Activated CD8-positive, alpha-beta T cell treated with anti-CD3 and anti-CD28 coated beads, Interleukin-2, amount 10 ng/mL, durations not matched to agents 7 days and 5 days (primary cell): ENCODE measurements at regions not wholly inside any gene's neighbourhood (a gene's known extent, or its start where the extent isn't known, plus 50 kb on each side); places are given as distances from the start of the nearest gene placed in this dataset.

Experiments used
- ATAC-seq: fragments of 150-1000 bp; cut with Tn5 transposase; one replicate; pipeline ENCODE4 v1.10.0; 2021; ENCODE audit warnings: moderate library complexity
- CTCF ChIA-PET: fragments of 350-600 bp; sonication (Branson Sonifier 250); formaldehyde crosslinking; loops from one replicate; lab custom pipeline; 2021; ENCODE audit warnings: antibody characterized with exemption; lab: Charles Lee
- POLR2A ChIA-PET: fragments of 350-600 bp; sonication (Branson Sonifier 250); formaldehyde crosslinking; loops from one replicate; lab custom pipeline; 2021; ENCODE audit warnings: antibody characterized with exemption; lab: Charles Lee
- DNase-seq: peaks from one replicate; pipeline ENCODE4 v3.0.0-alpha.2; 2020
- H3K27ac Mint-ChIP-seq: one replicate; pipeline ENCODE4 v1.8.0; 2021; ENCODE audit warnings: mild to moderate bottlenecking, mixed read lengths
- H3K27me3 Mint-ChIP-seq: one replicate; pipeline ENCODE4 v1.8.0; 2021; ENCODE audit warnings: low read depth, mixed read lengths
- H3K36me3 Mint-ChIP-seq: one replicate; pipeline ENCODE4 v1.8.0; 2021; ENCODE audit warnings: low read depth, mixed read lengths
- H3K4me1 Mint-ChIP-seq: one replicate; pipeline ENCODE4 v1.8.0; 2021; ENCODE audit warnings: low read depth, mixed read lengths
- H3K4me3 Mint-ChIP-seq: one replicate; pipeline ENCODE4 v1.8.0; 2021; ENCODE audit warnings: mild to moderate bottlenecking, mixed read lengths
- H3K9me3 Mint-ChIP-seq: one replicate; pipeline ENCODE4 v1.8.0; 2022; ENCODE audit warnings: mixed read lengths; ENCODE audit not compliant: insufficient read depth

DNA sequence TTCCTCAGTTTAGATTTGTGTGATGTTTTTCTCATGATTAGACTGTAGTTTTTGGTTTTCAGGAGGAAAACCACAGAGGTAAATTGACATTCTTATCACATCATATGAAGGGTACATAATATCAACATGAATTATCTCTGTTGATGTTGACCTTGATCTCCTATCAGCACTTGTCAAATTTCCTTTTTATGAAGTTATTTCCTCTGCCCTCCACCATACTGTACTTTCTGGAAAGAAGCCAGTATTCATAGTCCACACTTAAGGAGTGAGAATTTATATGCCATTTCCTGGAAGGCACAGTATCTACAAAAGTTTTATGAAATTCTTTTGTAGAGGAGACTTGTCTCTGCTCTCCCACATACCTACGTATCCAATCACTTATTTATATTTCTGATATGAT is 807.2 kb upstream of the MBL2 start:
- H3K27ac Mint-ChIP-seq, result no peak overlapping the region
- DNase-seq (no peak), ATAC-seq (no peak)
- ChIA-PET CTCF (no interaction called here), POLR2A (no interaction called here)
- H3K9me3 Mint-ChIP-seq, result peaks cover 30% of the 10 kb centered on the region
- H3K4me1 Mint-ChIP-seq, result no peaks in the 10 kb centered on the region
- H3K27me3 Mint-ChIP-seq, result no peaks in the 10 kb centered on the region
- no peaks in the 10 kb centered on the region for H3K36me3 Mint-ChIP-seq
- no peak overlapping the region for H3K4me3 Mint-ChIP-seq

DNA sequence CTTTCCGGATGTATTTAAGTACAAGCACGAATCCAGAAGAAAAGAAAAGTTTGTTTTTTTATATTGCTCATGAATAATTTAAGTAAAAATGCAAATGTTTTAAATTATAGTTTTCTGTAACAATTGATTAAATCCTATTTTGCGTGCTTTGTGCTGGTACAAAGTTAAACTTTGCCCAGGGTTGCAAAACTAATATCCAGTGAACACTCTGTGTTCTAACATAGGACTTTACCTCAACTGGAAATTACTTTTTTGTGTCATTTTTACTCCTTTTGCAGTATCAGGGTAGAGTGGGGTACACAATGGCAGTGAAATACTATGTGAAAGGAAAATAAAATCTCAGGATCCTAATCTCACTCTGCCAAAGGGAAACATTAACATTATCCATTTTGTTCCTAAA is 801.4 kb upstream of the MBL2 start:
- CTCF ChIA-PET, result no interaction called here
- H3K27me3 Mint-ChIP-seq, result no peaks in the 10 kb centered on the region

DNA sequence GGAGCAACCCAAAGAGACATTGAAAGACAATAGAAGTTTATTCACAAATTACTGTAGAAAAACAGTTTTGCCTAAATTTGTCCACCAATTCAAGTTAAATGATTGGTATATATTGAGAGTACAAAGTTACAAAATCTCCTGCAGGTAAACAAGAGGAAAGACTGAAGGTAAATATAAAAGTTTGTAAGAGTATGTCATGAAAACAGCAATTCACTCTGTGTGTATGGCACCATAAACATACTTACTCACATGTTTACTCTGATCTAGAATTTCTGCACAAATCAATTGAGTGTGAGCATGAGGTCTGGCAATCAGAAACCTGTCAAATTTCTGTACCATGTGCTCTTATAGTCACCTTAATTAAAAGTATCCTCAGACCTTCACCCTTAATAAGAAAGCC is 800.9 kb upstream of the MBL2 start:
- Mint-ChIP-seq H3K27me3 (no peaks in the 10 kb centered on the region), H3K4me1 (no peaks in the 10 kb centered on the region), H3K36me3 (no peaks in the 10 kb centered on the region), H3K9me3 (peaks cover 15% of the 10 kb centered on the region), H3K4me3 (no peak overlapping the region), H3K27ac (no peak overlapping the region)
- ChIA-PET CTCF (no interaction called here), POLR2A (no interaction called here)
- ATAC-seq (no peak), DNase-seq (no peak)

More for the DNA sequence above, 801.4 kb upstream of the MBL2 start:
- ATAC-seq, result no peak
- Mint-ChIP-seq H3K4me1 (no peaks in the 10 kb centered on the region), H3K4me3 (no peak overlapping the region), H3K27ac (no peak overlapping the region), H3K36me3 (no peaks in the 10 kb centered on the region), H3K9me3 (peaks cover 15% of the 10 kb centered on the region)
- POLR2A ChIA-PET, result no interaction called here
- no peak for DNase-seq

DNA sequence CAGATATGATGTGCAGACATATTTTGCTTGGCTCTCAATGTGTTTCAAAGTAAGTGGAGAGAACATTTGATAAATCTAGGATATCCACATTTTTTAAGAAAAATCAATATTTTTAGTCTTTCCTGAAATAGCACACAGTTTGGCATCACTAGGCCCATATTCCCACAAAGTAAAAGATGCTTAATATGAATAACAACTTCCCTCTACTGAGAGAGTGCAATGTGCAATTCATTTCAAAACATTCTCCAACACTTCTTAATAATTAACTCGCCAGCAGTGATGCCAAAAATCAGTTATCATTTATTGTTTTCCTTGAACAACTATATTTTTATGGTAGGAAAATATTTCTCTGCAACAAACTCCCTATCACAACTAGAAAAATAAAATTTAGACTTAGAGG is 800.2 kb upstream of the MBL2 start:
- no peaks in the 10 kb centered on the region for H3K27me3 Mint-ChIP-seq
- H3K36me3 Mint-ChIP-seq, result no peaks in the 10 kb centered on the region
- ATAC-seq, result no peak
- ChIA-PET POLR2A (no interaction called here), CTCF (no interaction called here)
- no peak overlapping the region for H3K27ac Mint-ChIP-seq
- H3K9me3 Mint-ChIP-seq, result peaks cover 15% of the 10 kb centered on the region
- H3K4me3 Mint-ChIP-seq, result no peak overlapping the region
- no peak for DNase-seq
- no peaks in the 10 kb centered on the region for H3K4me1 Mint-ChIP-seq

DNA sequence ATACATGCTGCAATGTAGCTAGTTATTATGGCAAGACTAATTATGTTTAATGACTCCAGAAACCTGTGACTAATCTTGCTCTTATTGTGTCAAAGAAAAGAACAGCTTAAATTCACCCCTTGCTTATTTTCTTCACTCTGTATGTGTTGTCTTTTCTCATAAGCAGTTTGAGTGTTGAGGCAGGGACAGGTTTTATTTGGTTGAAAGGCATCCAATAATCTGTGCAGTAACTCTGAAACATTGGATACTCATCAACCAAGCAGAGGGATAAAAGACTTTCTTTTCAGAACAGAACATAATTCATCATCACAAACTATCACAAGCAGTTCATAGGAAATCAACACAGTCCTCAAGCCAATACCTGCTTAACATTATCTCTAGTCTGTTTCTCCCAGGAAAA is 797.6 kb upstream of the MBL2 start:
- DNase-seq (no peak), ATAC-seq (no peak)
- Mint-ChIP-seq H3K9me3 (peaks cover 18% of the 10 kb centered on the region), H3K4me1 (no peaks in the 10 kb centered on the region), H3K27me3 (no peaks in the 10 kb centered on the region), H3K4me3 (no peak overlapping the region), H3K27ac (no peak overlapping the region), H3K36me3 (no peaks in the 10 kb centered on the region)
- CTCF ChIA-PET, result no interaction called here
- POLR2A ChIA-PET, result no interaction called here

DNA sequence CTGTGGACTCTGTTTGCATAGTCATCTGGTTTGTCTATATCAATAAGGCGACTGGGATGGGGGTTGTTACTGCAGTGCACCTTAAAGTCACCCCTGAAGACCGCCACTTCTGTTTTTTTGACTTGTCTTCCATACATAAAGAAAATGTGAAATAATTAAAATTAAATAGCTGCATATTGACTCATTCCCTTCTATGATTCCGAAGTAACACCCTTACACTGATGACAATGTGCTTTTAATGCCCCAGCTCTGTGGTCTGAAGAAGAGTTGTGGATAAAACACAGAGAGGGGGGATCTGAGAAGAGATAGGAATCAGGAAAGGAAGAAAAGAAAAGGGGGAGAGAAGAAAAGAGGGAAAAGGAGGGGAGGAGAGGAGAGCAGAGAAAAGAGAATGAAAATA is 796.9 kb upstream of the MBL2 start:
- DNase-seq, result no peak
- H3K36me3 Mint-ChIP-seq, result no peaks in the 10 kb centered on the region
- ChIA-PET CTCF (no interaction called here), POLR2A (no interaction called here)
- H3K4me3 Mint-ChIP-seq, result no peak overlapping the region
- no peaks in the 10 kb centered on the region for H3K4me1 Mint-ChIP-seq
- no peaks in the 10 kb centered on the region for H3K27me3 Mint-ChIP-seq
- H3K27ac Mint-ChIP-seq, result no peak overlapping the region
- H3K9me3 Mint-ChIP-seq, result peaks cover 16% of the 10 kb centered on the region
- no peak for ATAC-seq

DNA sequence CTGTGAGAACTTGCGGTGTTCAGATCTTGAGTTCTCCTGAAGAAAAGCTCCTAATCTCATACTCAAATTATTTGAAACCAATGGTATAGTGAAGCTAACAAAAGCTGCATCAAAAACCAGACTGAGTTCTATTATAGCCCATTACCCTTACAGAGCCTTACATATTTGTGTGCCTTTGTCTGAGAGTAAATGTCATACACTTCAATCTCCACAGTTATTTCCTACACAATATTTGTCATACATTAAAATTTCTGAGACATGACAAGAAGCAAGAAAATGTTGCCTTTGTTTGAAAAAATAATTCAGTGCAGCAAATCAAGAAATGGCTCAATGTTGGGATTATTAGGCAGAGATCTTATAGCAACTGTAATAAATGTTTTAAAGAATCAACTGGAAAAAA is 776.1 kb upstream of the MBL2 start:
- H3K9me3 Mint-ChIP-seq, result peaks cover 3% of the 10 kb centered on the region
- H3K4me1 Mint-ChIP-seq, result no peaks in the 10 kb centered on the region
- no peak overlapping the region for H3K27ac Mint-ChIP-seq
- H3K4me3 Mint-ChIP-seq, result no peak overlapping the region
- ATAC-seq, result no peak
- CTCF ChIA-PET, result no interaction called here
- DNase-seq, result no peak
- POLR2A ChIA-PET, result no interaction called here
- H3K36me3 Mint-ChIP-seq, result no peaks in the 10 kb centered on the region
- no peaks in the 10 kb centered on the region for H3K27me3 Mint-ChIP-seq

DNA sequence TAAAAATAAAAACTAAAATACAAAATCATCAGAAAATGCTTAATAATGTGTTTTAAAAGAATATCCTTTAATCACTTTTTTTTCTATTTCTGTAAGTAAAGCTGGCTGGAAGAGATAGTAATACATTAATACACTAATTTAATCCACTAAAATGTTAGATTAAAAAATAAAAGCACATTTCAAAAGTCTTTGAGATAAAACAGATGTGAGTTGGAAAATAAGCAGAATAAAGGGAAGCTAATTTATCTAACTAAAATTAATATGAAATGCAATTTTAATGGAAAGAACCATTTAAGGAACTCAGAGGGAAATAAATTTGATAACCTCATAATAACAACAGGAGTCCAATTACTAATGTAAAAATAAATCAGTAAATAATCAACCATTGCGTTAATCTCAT is 774.8 kb upstream of the MBL2 start:
- Mint-ChIP-seq H3K4me3 (no peak overlapping the region), H3K4me1 (no peaks in the 10 kb centered on the region), H3K27ac (no peak overlapping the region), H3K27me3 (no peaks in the 10 kb centered on the region), H3K9me3 (peaks cover 3% of the 10 kb centered on the region), H3K36me3 (no peaks in the 10 kb centered on the region)
- CTCF ChIA-PET, result no interaction called here
- POLR2A ChIA-PET, result no interaction called here
- ATAC-seq (no peak), DNase-seq (no peak)

DNA sequence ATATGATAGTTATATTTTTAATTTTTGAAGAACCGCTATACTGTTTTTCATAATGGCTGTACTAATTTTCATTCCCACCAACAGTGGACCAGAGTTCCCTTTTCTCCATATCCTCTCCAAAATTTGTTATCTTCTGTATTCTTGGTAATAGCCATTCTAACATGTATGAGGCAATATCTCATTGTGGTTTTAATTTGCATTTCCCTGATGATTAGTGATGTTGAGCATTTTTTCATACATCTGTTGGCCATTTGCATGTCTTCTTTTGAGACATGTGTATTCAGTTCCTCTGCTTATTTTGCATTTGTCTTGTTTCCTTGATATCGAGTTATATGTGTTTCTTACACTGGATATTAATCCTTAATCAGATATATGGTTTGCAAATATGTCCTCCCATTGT is 770.8 kb upstream of the MBL2 start:
- Mint-ChIP-seq H3K36me3 (no peaks in the 10 kb centered on the region), H3K4me3 (no peak overlapping the region), H3K27me3 (no peaks in the 10 kb centered on the region), H3K27ac (no peak overlapping the region), H3K4me1 (no peaks in the 10 kb centered on the region), H3K9me3 (no peaks in the 10 kb centered on the region)
- no peak for DNase-seq
- ChIA-PET CTCF (no interaction called here), POLR2A (no interaction called here)
- ATAC-seq, result no peak

DNA sequence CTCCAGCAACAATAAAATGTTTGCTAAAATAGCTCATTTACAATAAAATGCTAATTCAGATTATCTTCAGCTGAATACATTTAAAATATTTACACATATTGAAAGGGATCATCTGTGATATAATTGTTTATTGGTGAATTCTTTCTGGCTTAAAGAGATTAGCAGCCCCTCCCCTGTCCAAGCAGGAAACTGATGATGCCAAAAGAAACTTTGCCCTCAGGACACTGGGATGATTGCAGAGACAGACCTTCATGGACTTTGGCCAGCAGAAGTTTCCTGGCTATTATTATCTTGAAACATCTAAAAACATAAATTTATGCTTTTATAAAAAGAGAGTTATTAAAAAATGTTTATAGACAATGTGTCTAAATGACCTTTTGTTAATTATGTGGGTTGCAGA is 764.9 kb upstream of the MBL2 start:
- no peak overlapping the region for H3K4me3 Mint-ChIP-seq
- H3K27ac Mint-ChIP-seq, result no peak overlapping the region
- no peaks in the 10 kb centered on the region for H3K27me3 Mint-ChIP-seq
- peaks cover 3% of the 10 kb centered on the region for H3K9me3 Mint-ChIP-seq
- no peaks in the 10 kb centered on the region for H3K4me1 Mint-ChIP-seq
- ChIA-PET CTCF (no interaction called here), POLR2A (no interaction called here)
- no peak for DNase-seq
- no peaks in the 10 kb centered on the region for H3K36me3 Mint-ChIP-seq
- ATAC-seq, result no peak

DNA sequence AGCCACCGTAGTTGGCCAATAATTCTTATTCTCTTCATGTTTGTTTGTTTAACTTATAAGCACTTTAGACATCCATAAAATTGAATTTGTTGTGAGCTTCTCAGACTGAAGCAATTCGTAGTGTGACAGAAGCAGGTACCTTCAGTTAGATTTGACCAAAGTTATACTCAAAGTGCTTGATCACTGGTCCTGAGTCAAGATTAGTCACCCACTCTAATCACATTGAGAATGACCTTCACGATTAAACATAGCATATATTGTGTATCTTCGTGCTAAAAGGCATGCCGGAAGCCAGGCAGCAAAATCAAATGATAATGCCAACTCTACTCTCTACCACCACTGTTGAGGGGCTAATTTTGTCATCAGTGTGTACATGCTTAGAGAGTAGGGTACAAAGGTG is 763.7 kb upstream of the MBL2 start:
- Mint-ChIP-seq H3K27me3 (no peaks in the 10 kb centered on the region), H3K4me1 (no peaks in the 10 kb centered on the region), H3K27ac (no peak overlapping the region), H3K9me3 (peaks cover 3% of the 10 kb centered on the region), H3K36me3 (no peaks in the 10 kb centered on the region), H3K4me3 (no peak overlapping the region)
- no peak for ATAC-seq
- CTCF ChIA-PET, result no interaction called here
- POLR2A ChIA-PET, result no interaction called here
- DNase-seq, result no peak

DNA sequence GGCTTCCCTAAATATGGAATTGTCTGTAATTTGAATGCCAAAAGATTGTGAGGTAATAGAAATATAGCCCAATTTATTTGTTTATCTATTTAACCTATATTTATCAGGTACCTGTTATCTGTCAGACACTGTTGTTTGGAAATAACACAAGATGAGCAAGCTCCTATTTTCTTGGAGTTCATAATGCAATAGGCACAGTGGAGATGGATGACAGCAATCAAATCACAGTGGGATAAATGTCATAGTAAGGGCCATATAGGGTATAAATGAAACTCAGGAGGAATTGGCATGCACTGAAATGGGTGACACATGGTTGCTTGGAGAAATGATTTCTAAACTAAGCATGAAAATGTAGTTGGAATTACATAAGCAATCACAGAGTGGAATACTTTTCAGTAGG is 761.8 kb upstream of the MBL2 start:
- H3K27me3 Mint-ChIP-seq, result no peaks in the 10 kb centered on the region

DNA sequence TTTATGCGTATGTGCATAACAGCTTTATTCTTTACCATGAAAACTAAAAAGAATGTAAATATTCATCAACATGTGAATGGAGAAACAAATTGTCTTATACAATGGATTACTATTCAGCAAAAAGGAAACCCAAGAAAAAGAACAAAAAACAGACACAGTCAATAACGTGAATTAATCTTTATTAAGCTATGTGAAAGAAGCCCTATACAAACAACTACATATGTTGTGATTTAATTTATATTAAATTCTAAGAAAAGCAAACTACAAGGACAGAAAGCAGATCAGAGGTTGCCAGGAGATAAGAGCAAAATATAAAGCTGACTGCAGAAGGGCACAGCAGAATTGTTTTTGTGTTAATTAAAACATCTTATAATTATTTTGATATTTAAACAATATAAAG is 756.4 kb upstream of the MBL2 start:
- ChIA-PET POLR2A (no interaction called here), CTCF (no interaction called here)
- DNase-seq (no peak), ATAC-seq (no peak)
- Mint-ChIP-seq H3K9me3 (peaks cover 8% of the 10 kb centered on the region), H3K27me3 (no peaks in the 10 kb centered on the region), H3K4me3 (no peak overlapping the region), H3K36me3 (no peaks in the 10 kb centered on the region), H3K4me1 (no peaks in the 10 kb centered on the region), H3K27ac (no peak overlapping the region)

More for the DNA sequence above, 761.8 kb upstream of the MBL2 start:
- no peak overlapping the region for H3K4me3 Mint-ChIP-seq
- DNase-seq (no peak), ATAC-seq (no peak)
- no peak overlapping the region for H3K27ac Mint-ChIP-seq
- ChIA-PET POLR2A (no interaction called here), CTCF (no interaction called here)
- peaks cover 3% of the 10 kb centered on the region for H3K9me3 Mint-ChIP-seq
- H3K4me1 Mint-ChIP-seq, result no peaks in the 10 kb centered on the region
- H3K36me3 Mint-ChIP-seq, result no peaks in the 10 kb centered on the region
